Fibroblast of skin of left quadriceps (primary cell): ENCODE measurements at regions not wholly inside any gene's neighbourhood (a gene's known extent, or its start where the extent isn't known, plus 50 kb on each side); places are given as distances from the start of the nearest gene placed in this dataset.
"Not testable (repeated sequence)": the region's sequence is repeated elsewhere in the genome, so short reads cannot be mapped to it uniquely, and the experiment has no call there.

Experiments used
- DNase-seq, 2 experiments: peaks; one replicate each; pipeline ENCODE4 v3.0.0-alpha.2; 2013; ENCODE audit warnings: low read depth in 2 of 2

GRCh38 chr6:84353459-84354423, 126.3 kb upstream of the CEP162 start:
- DNase-seq, result no peak

- DNase-seq, result no peak
These were observed 123.0 kb upstream of the CEP162 start for GRCh38 chr6:84350397-84350796.

- DNase-seq, result no peak
These were observed 122.1 kb upstream of the CEP162 start for GRCh38 chr6:84349542-84349941.

- DNase-seq, result no peak
These were observed 121.4 kb upstream of the CEP162 start for GRCh38 chr6:84348801-84349200.

- DNase-seq, result no peak
These were observed 118.9 kb upstream of the CEP162 start for GRCh38 chr6:84346372-84346771.

GRCh38 chr6:84344005-84344404, 116.6 kb upstream of the CEP162 start:
- no peak for DNase-seq

- DNase-seq, result no peak
These were observed 113.0 kb upstream of the CEP162 start for GRCh38 chr6:84340422-84340821.

GRCh38 chr6:84333842-84334241, 106.4 kb upstream of the CEP162 start:
- DNase-seq, result no peak

GRCh38 chr6:84332139-84333034, 104.9 kb upstream of the CEP162 start:
- no peak for DNase-seq

GRCh38 chr6:84330325-84330724, 102.9 kb upstream of the CEP162 start:
- DNase-seq, result no peak

GRCh38 chr6:84329516-84329915, 102.1 kb upstream of the CEP162 start:
- no peak for DNase-seq

- DNase-seq, result no peak
These were observed 101.6 kb upstream of the CEP162 start for GRCh38 chr6:84329077-84329476.

- DNase-seq, result no peak
These were observed 90.0 kb upstream of the CEP162 start for GRCh38 chr6:84317463-84317862.

- DNase-seq, result no peak
These were observed 87.0 kb upstream of the CEP162 start for GRCh38 chr6:84314377-84314898.

GRCh38 chr6:84309336-84309735, 81.9 kb upstream of the CEP162 start:
- DNase-seq, result no peak

- DNase-seq, result no peak
These were observed 77.4 kb upstream of the CEP162 start for GRCh38 chr6:84304881-84305280.

GRCh38 chr6:84291033-84291432, 63.6 kb upstream of the CEP162 start:
- not testable (repeated sequence) for DNase-seq

GRCh38 chr6:84284428-84285049, 57.1 kb upstream of the CEP162 start:
- no peak for DNase-seq

GRCh38 chr6:84282550-84282949, 55.1 kb upstream of the CEP162 start:
- no peak for DNase-seq

GRCh38 chr6:84280639-84281038, 53.2 kb upstream of the CEP162 start:
- no peak for DNase-seq

GRCh38 chr6:84280030-84280429, 52.6 kb upstream of the CEP162 start:
- no peak for DNase-seq
